H1 (cell line): ENCODE measurements at regions not wholly inside any gene's neighbourhood (a gene's known extent, or its start where the extent isn't known, plus 50 kb on each side); places are given as distances from the start of the nearest gene placed in this dataset.

ENCODE experiments used
- BRCA1 ChIP-seq: IDR thresholded peaks from 2 replicates; pipeline ENCODE4 v1.6.1; 2012; ENCODE audit warnings: low read depth, low read length, improper control_type of control experiment
- HDAC6 ChIP-seq: IDR thresholded peaks from one replicate; pipeline ENCODE4 v1.7.1; 2012; ENCODE audit warnings: low read depth, mild to moderate bottlenecking, inconsistent platforms, low read length, moderate library complexity
- POLR2AphosphoS5 ChIP-seq: IDR thresholded peaks from 2 replicates; pipeline ENCODE4 v1.6.1; 2011; ENCODE audit warnings: low read depth, low read length
- TAF7 ChIP-seq: optimal IDR thresholded peaks from 2 replicates; pipeline ENCODE3; 2011; ENCODE audit warnings: low read depth, mild to moderate bottlenecking, inconsistent platforms, low read length, moderate library complexity, borderline replicate concordance
- TF ChIP-seq, protein P1 (sequence below): IDR thresholded peaks from 2 replicates; pipeline ENCODE4 v1.6.1; 2011; ENCODE audit warnings: low read length, improper control_type of control experiment

DNA sequence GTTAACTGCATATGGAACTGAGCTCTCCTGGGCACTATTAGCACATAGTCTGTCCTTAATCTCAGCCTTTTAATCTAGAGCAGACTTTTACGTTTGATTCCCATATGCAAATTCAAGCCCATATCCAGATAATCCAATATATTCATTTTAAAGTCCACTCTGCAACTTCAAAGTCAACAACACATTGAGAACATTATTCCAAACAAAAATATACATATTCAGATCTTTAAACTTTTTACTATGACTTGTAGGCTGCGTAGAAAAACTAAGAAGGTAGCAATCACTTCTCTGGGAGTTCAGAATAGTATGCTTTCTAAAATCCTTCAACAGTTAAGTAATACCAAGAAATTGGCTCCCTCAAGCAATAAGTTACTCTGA is 499.4 kb downstream of the SPATA31D1 start (continued):
- TF ChIP-seq, protein P1, sequence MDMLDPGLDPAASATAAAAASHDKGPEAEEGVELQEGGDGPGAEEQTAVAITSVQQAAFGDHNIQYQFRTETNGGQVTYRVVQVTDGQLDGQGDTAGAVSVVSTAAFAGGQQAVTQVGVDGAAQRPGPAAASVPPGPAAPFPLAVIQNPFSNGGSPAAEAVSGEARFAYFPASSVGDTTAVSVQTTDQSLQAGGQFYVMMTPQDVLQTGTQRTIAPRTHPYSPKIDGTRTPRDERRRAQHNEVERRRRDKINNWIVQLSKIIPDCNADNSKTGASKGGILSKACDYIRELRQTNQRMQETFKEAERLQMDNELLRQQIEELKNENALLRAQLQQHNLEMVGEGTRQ: no peak
- TF ChIP-seq POLR2AphosphoS5 (no peak), BRCA1 (no peak), HDAC6 (no peak), TAF7 (no peak)
